Mesenchymal stem cell (in vitro differentiated cells and primary cell): ENCODE measurements at regions not wholly inside any gene's neighbourhood (a gene's known extent, or its start where the extent isn't known, plus 50 kb on each side); places are given as distances from the start of the nearest gene placed in this dataset.

ENCODE experiments used
- DNase-seq: peaks from one replicate; pipeline ENCODE4 v3.0.0-alpha.2; 2013
- H2AFZ ChIP-seq: one replicate; pipeline ENCODE4 v1.6.1; 2013; ENCODE audit warnings: low read depth, mild to moderate bottlenecking, control low read depth, inconsistent platforms, low read length, moderate library complexity
- H2AK5ac ChIP-seq: 2 replicates; pipeline ENCODE4 v1.6.1; 2013; ENCODE audit warnings: low read length, moderate library complexity, mild to moderate bottlenecking, inconsistent platforms; ENCODE audit not compliant: severe bottlenecking
- H2BK120ac ChIP-seq: one replicate; pipeline ENCODE4 v1.6.1; 2013; ENCODE audit warnings: low read depth, mild to moderate bottlenecking, inconsistent platforms, low read length, moderate library complexity
- H2BK12ac ChIP-seq, 2 experiments: one replicate each; pipeline ENCODE4 v1.6.1; 2013; ENCODE audit warnings: inconsistent platforms in 2 of 2, low read length in 2 of 2, mild to moderate bottlenecking in 2 of 2, moderate library complexity in 2 of 2, control low read depth in 1 of 2
- H2BK15ac ChIP-seq: one replicate; pipeline ENCODE4 v1.6.1; 2013; ENCODE audit warnings: mild to moderate bottlenecking, low read depth, inconsistent platforms; ENCODE audit not compliant: poor library complexity, severe bottlenecking
- H2BK5ac ChIP-seq: 2 replicates; pipeline ENCODE4 v1.6.1; 2013; ENCODE audit warnings: low read depth, mild to moderate bottlenecking, low read length, control low read depth, inconsistent platforms; ENCODE audit not compliant: poor library complexity, severe bottlenecking
- H3K14ac ChIP-seq, 2 experiments: one replicate each; pipeline ENCODE4 v1.6.1; 2013; ENCODE audit warnings: inconsistent platforms in 2 of 2, low read length in 2 of 2, control low read depth in 1 of 2, mild to moderate bottlenecking in 1 of 2, moderate library complexity in 1 of 2
- H3K18ac ChIP-seq, 2 experiments: one replicate each; pipeline ENCODE4 v1.6.1; 2013; ENCODE audit warnings: inconsistent platforms in 2 of 2, low read length in 2 of 2, control low read depth in 1 of 2, low read depth in 1 of 2, mild to moderate bottlenecking in 1 of 2
- H3K23ac ChIP-seq, 2 experiments: one replicate each; pipeline ENCODE4 v1.6.1; 2013; ENCODE audit warnings: inconsistent platforms in 2 of 2, low read length in 2 of 2, mild to moderate bottlenecking in 2 of 2, moderate library complexity in 2 of 2, control low read depth in 1 of 2
- H3K27ac ChIP-seq: 2 replicates; pipeline ENCODE4 v1.5.1; 2013; ENCODE audit warnings: mild to moderate bottlenecking, moderate library complexity, low read length, control low read depth, inconsistent platforms; ENCODE audit not compliant: poor library complexity, severe bottlenecking
- H3K27me3 ChIP-seq, 2 experiments: 2 replicates each; pipeline versions ENCODE4 v1.6.1 to v1.7.0; 2013; ENCODE audit warnings: low read length in 2 of 2, mild to moderate bottlenecking in 2 of 2, moderate library complexity in 2 of 2, control low read depth in 1 of 2, inconsistent platforms in 1 of 2; ENCODE audit not compliant: control insufficient read depth in 1 of 2, insufficient read depth in 1 of 2
- H3K36me3 ChIP-seq, 2 experiments: 2 replicates each; pipeline versions ENCODE4 v1.6.1 to v1.7.0; 2013; ENCODE audit warnings: low read length in 2 of 2, control low read depth in 1 of 2, inconsistent platforms in 1 of 2, low read depth in 1 of 2, mild to moderate bottlenecking in 1 of 2; ENCODE audit not compliant: insufficient read depth in 2 of 2, control insufficient read depth in 1 of 2
- H3K4ac ChIP-seq, 2 experiments: one replicate each; pipeline ENCODE4 v1.6.1; 2013; ENCODE audit warnings: inconsistent platforms in 2 of 2, low read length in 2 of 2, mild to moderate bottlenecking in 2 of 2, moderate library complexity in 2 of 2, control low read depth in 1 of 2, low read depth in 1 of 2
- H3K4me1 ChIP-seq: 2 replicates; pipeline ENCODE4 v1.6.1; 2013; ENCODE audit warnings: low read depth, low read length, control low read depth; ENCODE audit not compliant: control insufficient read depth, insufficient read depth
- H3K4me2 ChIP-seq: 2 replicates; pipeline ENCODE4 v1.6.1; 2013; ENCODE audit warnings: low read length, mild to moderate bottlenecking, inconsistent platforms; ENCODE audit not compliant: poor library complexity, severe bottlenecking
- H3K4me3 ChIP-seq, 2 experiments: 2 replicates each; pipeline versions ENCODE4 v1.5.1 to v1.7.0; 2013; ENCODE audit warnings: low read length in 2 of 2, mild to moderate bottlenecking in 2 of 2, control low read depth in 1 of 2, low read depth in 1 of 2; ENCODE audit not compliant: insufficient read depth in 1 of 2
- H3K79me1 ChIP-seq: replicated peaks from 2 replicates; pipeline ENCODE4 v1.6.1; 2013; ENCODE audit warnings: mild to moderate bottlenecking, control low read depth, low read length, inconsistent platforms; ENCODE audit not compliant: poor library complexity, severe bottlenecking
- H3K9ac ChIP-seq: 2 replicates; pipeline ENCODE4 v1.7.0; 2013; ENCODE audit warnings: mild to moderate bottlenecking, low read length, moderate library complexity
- H3K9me3 ChIP-seq: 2 replicates; pipeline ENCODE4 v1.7.0; 2013; ENCODE audit warnings: mild to moderate bottlenecking, low read length; ENCODE audit not compliant: control insufficient read depth
- H4K8ac ChIP-seq: one replicate; pipeline ENCODE4 v1.6.1; 2013; ENCODE audit warnings: inconsistent platforms, mild to moderate bottlenecking, low read length, moderate library complexity
- H4K91ac ChIP-seq: one replicate; pipeline ENCODE4 v1.6.1; 2013; ENCODE audit warnings: mild to moderate bottlenecking, low read length, inconsistent platforms
- WGBS: methylation state at CpG from one replicate; pipeline ENCODE4 v1.1.7; 2013; ENCODE audit warnings: mixed read lengths; 5-methylcytosine and 5-hydroxymethylcytosine counted together

DNA sequence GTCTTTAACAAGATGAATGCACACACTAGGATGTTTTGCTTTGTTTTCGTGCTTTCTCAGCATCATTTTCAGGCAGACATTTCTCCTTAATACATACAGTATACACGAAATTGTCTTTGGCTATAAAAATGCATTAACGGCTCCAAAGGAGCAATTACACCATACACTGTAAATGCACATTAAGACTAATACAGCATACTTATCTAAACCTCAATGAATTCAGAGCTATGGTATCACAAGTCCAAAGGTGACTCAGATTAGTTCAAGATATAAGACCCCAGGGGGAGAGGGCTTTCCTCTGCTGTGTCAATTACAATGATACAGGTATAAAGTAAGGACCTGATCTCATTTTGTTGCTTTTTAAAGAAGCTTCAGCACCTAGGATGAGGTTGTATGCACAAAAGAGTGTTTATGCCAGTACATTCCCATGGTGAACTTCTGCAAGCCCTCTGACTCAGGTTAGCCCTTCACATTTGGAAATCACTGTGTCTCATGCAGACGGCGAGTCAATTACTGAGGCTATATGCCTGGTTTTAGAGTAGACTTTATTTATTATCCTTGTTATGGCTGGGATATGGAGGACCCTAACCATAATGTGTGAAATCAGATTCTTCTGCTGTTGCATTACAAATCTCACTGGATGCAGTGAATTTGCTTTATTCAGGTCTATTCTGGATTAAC lies 233.3 kb downstream of the ZNF608 start:
- H2BK5ac ChIP-seq = no peak overlapping the region
- no peak overlapping the region for H4K91ac ChIP-seq
- no peak overlapping the region for H4K8ac ChIP-seq
- no peak overlapping the region for H3K18ac ChIP-seq
- H3K9me3 ChIP-seq = no peaks in the 10 kb centered on the region
- no peaks in the 10 kb centered on the region for H3K4me1 ChIP-seq
- no peaks in the 10 kb centered on the region for H3K36me3 ChIP-seq
- no peak overlapping the region for H3K23ac ChIP-seq
- no peak overlapping the region for H2AFZ ChIP-seq
- DNase-seq = peak; percentile 35
- H3K4ac ChIP-seq = no peak overlapping the region
- H3K14ac ChIP-seq = no peak overlapping the region
- no peak overlapping the region for H3K4me2 ChIP-seq
- H3K27ac ChIP-seq = no peak overlapping the region
- H2BK12ac ChIP-seq = no peak overlapping the region
- 90% methylated on average over 5 of the region's 5 CpGs for WGBS
- H3K79me1 ChIP-seq = no peaks in the 10 kb centered on the region
- H3K9ac ChIP-seq = no peak overlapping the region
- H2BK15ac ChIP-seq = no peak overlapping the region
- no peaks in the 10 kb centered on the region for H3K27me3 ChIP-seq
- no peak overlapping the region for H3K4me3 ChIP-seq
- H2BK120ac ChIP-seq = no peak overlapping the region
- H2AK5ac ChIP-seq = no peak overlapping the region

DNA sequence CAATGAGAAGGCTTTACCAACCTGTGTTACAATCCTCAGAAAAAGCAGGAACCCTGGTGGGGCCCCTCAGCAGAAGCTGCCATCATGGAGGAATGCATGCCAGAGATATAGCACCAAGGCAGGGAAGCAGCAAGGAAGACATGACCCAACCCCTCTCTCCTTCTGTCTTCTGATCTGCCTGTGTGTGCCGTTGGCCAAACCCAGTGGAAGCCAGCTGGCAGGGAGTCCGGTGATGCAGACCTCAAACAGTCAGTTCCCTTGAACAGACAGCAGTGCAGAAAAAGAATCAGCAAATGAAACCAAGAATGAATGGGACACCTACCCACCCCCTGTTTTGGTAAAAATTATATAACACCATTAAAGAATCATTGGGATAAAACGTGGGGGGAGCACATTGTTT lies 234.2 kb downstream of the ZNF608 start:
- H3K14ac ChIP-seq = no peak overlapping the region
- no peak overlapping the region for H2BK15ac ChIP-seq
- no peak overlapping the region for H2BK5ac ChIP-seq
- no peak overlapping the region for H2BK120ac ChIP-seq
- no peak overlapping the region for H4K91ac ChIP-seq
- H4K8ac ChIP-seq = no peak overlapping the region
- H3K9ac ChIP-seq = no peak overlapping the region
- DNase-seq = no peak
- H3K9me3 ChIP-seq = no peaks in the 10 kb centered on the region
- H2AK5ac ChIP-seq = no peak overlapping the region
- H2BK12ac ChIP-seq = no peak overlapping the region
- peak overlapping the region in 1 of 2 experiments; percentile 50 for H3K4me3 ChIP-seq
- no peak overlapping the region for H2AFZ ChIP-seq
- 78% methylated on average over 3 of the region's 3 CpGs for WGBS
- H3K4ac ChIP-seq = no peak overlapping the region
- H3K27ac ChIP-seq = no peak overlapping the region
- H3K36me3 ChIP-seq = no peaks in the 10 kb centered on the region
- no peak overlapping the region for H3K4me2 ChIP-seq
- no peak overlapping the region for H3K23ac ChIP-seq
- no peaks in the 10 kb centered on the region for H3K79me1 ChIP-seq
- no peaks in the 10 kb centered on the region for H3K4me1 ChIP-seq
- H3K27me3 ChIP-seq = no peaks in the 10 kb centered on the region
- H3K18ac ChIP-seq = no peak overlapping the region

DNA sequence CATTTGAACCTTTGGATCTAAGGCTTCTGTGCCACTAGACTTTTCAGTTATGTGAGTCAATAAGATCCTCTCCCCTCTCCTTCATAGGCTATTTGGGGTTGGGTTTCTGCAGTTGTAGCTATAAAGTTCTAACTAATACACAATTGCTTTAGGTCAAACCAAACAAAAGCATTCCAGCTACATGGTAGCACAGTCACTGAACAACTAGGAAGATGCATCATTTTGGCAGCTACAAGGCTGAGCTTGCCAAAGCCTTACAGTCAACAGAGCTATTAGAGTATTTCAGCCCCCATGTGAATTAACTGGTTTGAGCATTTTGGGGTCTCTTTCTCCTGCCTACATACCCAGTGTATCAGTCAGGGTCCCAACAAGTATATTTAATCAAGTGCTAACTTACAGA lies 234.6 kb downstream of the ZNF608 start:
- Histone ChIP-seq H3K23ac (no peak overlapping the region), H3K9me3 (no peaks in the 10 kb centered on the region), H3K36me3 (no peaks in the 10 kb centered on the region), H2BK15ac (no peak overlapping the region), H4K8ac (no peak overlapping the region), H3K9ac (no peak overlapping the region), H3K79me1 (no peaks in the 10 kb centered on the region), H3K18ac (no peak overlapping the region), H2AK5ac (no peak overlapping the region), H2AFZ (no peak overlapping the region), H3K4me1 (no peaks in the 10 kb centered on the region), H2BK12ac (no peak overlapping the region), H3K4me2 (no peak overlapping the region), H2BK5ac (no peak overlapping the region), H3K27ac (no peak overlapping the region), H3K14ac (no peak overlapping the region), H3K4me3 (peak overlapping the region in 1 of 2 experiments; percentile 50), H3K4ac (no peak overlapping the region), H4K91ac (no peak overlapping the region), H2BK120ac (no peak overlapping the region), H3K27me3 (no peaks in the 10 kb centered on the region)
- DNase-seq = no peak

DNA sequence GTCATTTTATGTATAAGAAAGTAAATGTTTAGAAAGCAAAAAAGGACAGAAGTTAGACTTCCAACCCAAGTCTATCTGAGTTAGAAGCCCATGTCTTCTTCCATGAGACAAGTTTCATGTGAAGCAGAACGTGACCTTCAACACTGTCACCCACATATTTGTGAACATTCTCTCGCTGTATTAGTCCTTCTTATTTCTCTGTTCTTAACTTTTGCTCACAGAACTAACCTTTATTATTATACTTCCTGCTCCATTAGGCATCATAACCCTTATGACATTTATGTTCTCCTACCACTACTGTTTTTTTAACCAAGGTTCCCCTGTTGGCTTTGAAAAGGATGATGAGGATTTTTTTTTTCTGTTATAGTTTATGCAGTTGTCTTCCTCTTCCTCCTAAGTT lies 238.8 kb downstream of the ZNF608 start:
- H3K18ac ChIP-seq = no peak overlapping the region
- no peak overlapping the region for H3K4ac ChIP-seq
- no peak overlapping the region for H2AK5ac ChIP-seq
- H4K8ac ChIP-seq = no peak overlapping the region
- H2AFZ ChIP-seq = no peak overlapping the region
- H3K9me3 ChIP-seq = no peaks in the 10 kb centered on the region
- no peak overlapping the region for H2BK12ac ChIP-seq
- peaks cover 4% of the 10 kb centered on the region for H3K4me1 ChIP-seq
- no peak overlapping the region for H4K91ac ChIP-seq
- no peak overlapping the region for H3K9ac ChIP-seq
- WGBS = 99% methylated on average over 2 of the region's 2 CpGs
- H2BK120ac ChIP-seq = no peak overlapping the region
- no peak overlapping the region for H3K14ac ChIP-seq
- H2BK15ac ChIP-seq = no peak overlapping the region
- no peak overlapping the region for H3K4me2 ChIP-seq
- DNase-seq = no peak
- no peak overlapping the region for H3K23ac ChIP-seq
- H3K27me3 ChIP-seq = no peaks in the 10 kb centered on the region
- no peak overlapping the region for H2BK5ac ChIP-seq
- no peak overlapping the region for H3K27ac ChIP-seq
- no peak overlapping the region for H3K4me3 ChIP-seq
- no peaks in the 10 kb centered on the region for H3K79me1 ChIP-seq
- no peaks in the 10 kb centered on the region for H3K36me3 ChIP-seq
